DMS 273 (cell line): ENCODE measurements at regions not wholly inside any gene's neighbourhood (a gene's known extent, or its start where the extent isn't known, plus 50 kb on each side); places are given as distances from the start of the nearest gene placed in this dataset.

Experiments
- DNase-seq: peaks from one replicate; lab custom pipeline; 2025; ENCODE audit not compliant: unreplicated experiment; lab: John Stamatoyannopoulos, UW

- DNase-seq, result no peak
Measured at GRCh38 chr1:234975941-234976860, 152.4 kb downstream of the TOMM20 start.

DNA sequence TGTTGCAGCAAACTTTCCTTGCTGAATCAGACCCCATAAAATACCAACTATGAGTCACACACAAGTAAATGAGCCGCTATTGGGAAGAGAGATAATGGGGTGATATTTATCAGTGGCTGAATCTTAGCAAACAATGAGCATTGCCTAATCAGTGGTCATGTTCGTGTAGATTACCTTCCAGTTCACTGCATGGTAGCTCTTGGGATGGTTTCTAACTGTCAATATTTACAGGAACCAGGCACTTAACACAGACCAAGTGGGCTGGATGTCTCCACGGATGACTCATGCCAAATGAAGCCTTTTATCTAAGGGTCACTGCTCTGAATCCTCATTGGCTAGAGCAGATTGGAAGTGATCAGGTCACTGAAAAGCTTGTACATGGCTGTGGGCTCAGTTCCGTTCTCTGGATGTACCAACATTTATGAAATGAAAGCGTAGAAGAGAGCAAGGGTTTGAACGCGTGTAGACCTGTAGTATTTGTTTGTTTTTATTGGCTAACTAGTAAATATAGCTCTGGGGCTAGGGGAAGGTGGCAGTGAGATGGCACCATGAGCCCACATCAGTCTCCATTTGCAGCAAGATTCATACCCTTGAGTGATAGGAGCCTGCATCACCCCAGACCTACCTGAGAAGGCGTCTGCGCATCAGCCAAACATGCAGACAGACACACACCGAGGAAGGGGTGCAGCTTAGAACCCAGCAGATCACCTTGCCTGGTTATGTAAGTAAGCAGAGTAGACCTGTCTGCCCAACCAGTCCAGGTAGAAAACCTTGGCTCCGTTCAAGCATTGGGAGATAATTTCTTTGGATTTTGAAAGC, 153.3 kb downstream of the TOMM20 start:
- no peak for DNase-seq

DNA sequence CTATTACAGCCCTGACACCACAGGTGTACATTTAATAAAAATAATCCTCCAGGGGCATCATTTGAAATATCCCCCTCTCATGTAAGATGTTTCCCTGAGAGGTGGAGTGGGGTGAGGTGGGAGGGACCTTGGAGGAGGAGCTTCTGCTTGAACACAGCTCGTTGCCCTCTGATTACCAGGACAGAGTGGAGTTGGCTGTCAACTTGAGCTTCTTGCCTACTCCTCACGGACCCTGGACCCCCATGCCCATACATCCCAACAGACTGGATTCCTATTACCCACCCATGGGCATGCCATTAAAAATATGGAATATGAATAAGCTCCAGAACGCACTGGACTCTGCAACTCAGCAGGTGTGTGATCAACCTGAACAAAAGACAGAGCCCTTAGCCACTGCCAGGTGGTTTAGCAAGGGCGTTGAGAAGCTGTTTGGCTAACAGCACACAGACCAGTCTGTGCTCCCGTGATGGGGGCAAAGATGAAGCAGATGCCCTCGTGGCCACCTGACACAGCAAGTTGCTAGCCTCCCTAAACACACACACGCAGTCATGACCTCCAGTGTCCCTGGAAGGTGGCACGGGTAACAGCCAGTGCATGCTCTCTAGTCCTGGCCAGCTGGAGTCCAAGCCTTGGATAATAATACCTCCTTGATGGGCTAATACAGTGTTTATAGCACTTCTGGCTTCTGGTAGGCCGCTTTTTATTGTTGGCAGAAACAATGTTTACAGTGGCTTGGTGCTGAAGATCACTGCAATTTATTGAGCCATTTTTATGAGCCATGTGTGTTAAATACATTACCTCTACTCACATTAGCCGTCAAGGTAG, 155.0 kb downstream of the TOMM20 start:
- no peak for DNase-seq

- no peak for DNase-seq
Measured at GRCh38 chr1:234972411-234973191, 156.0 kb downstream of the TOMM20 start.

- DNase-seq, result no peak
Measured at GRCh38 chr1:234971586-234972297, 156.9 kb downstream of the TOMM20 start.

- DNase-seq, result peak; percentile 86
Measured at GRCh38 chr1:234970731-234971476, 157.7 kb downstream of the TOMM20 start.

- peak; percentile 58 for DNase-seq
Measured at GRCh38 chr1:234970401-234970730, 158.3 kb downstream of the TOMM20 start.

GRCh38 chr1:234969581-234970400, 158.8 kb downstream of the TOMM20 start:
- peak; percentile 83 for DNase-seq

GRCh38 chr1:234969011-234969441, 159.6 kb downstream of the TOMM20 start:
- DNase-seq, result no peak

- DNase-seq, result no peak
Measured at GRCh38 chr1:234968451-234968850, 160.2 kb downstream of the TOMM20 start.

DNA sequence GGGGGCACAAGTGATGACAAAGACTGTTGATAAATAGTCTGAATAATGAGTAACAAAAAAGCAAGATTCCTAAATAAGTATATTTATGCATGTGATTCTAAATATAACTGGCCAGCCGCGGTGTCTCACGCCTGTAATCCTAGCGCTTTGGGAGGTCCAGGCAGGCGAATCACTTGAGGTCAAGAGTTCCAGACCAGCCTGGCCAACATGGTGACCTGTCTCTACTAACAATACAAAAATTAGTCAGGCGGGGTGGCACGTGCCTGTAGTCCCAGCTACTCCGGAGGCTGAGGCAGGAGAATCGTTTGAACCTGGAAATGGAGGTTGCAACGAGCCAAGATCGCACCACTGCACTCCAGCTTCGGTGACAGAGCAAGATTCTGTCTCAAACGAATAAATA, 161.5 kb downstream of the TOMM20 start:
- DNase-seq, result no peak

- no peak for DNase-seq
Measured at GRCh38 chr1:234965111-234965510, 163.5 kb downstream of the TOMM20 start.

GRCh38 chr1:234963904-234964702, 164.5 kb downstream of the TOMM20 start:
- no peak for DNase-seq

DNA sequence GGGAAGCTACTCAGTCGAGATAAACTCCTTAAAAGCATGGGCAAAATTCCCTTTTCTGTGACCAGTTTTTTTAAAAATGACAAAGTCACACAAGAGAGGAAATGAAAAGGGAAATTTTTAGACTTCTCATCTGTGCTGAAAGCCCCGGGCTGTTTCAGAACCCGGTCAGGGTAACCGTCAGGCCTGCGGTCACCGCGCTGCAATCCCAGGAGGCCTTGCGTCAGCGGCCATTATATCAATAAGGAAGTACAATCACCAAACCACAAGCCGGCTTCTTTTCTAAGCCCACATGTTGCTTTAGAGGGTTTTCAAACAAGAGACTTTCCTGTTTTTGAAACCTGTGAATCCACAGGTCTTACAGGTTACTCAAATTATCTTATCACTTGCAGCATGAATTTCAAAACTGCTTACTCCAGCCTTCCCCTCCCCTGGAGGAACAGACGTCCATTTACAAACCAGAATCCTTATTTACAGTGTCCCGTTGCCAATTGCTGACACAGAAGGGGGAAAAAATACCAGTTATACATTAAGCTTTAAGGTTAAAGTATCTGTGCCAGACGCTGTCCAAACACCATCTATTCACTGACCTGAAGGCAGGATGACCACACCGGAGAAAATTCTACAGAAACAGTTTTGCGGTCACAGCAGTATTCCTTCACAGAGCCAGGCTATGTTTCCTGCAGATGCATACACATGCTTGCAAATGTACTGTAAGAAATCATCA, 165.3 kb downstream of the TOMM20 start:
- no peak for DNase-seq

GRCh38 chr1:234962340-234962989, 166.2 kb downstream of the TOMM20 start:
- DNase-seq, result peak; percentile 45
